ENCODE measurements at regions not wholly inside any gene's neighbourhood (a gene's known extent, or its start where the extent isn't known, plus 50 kb on each side); places are given as distances from the start of the nearest gene placed in this dataset.

DNA sequence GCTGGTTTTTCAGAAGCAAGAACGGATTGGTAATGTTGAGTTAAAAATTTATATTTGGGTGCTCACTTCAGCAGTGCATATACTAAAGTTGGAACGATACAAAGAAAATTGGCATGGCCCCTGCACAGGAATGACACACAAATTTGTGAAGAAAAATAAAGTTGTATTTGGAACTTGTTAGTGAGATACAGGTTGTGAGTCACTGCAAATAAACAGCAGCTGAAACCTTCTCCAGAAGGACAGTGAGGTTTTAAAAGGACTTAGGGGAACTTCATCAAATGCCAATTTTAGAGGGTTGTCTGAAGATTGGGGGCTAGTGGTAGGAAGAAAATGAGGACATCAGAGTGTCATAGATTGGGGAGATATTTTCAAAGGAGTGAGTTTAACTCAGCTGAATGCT, 79.7 kb upstream of the ELOVL6 start:
- POLR2A ChIA-PET = no interaction called here
- TF ChIP-seq, protein P1, sequence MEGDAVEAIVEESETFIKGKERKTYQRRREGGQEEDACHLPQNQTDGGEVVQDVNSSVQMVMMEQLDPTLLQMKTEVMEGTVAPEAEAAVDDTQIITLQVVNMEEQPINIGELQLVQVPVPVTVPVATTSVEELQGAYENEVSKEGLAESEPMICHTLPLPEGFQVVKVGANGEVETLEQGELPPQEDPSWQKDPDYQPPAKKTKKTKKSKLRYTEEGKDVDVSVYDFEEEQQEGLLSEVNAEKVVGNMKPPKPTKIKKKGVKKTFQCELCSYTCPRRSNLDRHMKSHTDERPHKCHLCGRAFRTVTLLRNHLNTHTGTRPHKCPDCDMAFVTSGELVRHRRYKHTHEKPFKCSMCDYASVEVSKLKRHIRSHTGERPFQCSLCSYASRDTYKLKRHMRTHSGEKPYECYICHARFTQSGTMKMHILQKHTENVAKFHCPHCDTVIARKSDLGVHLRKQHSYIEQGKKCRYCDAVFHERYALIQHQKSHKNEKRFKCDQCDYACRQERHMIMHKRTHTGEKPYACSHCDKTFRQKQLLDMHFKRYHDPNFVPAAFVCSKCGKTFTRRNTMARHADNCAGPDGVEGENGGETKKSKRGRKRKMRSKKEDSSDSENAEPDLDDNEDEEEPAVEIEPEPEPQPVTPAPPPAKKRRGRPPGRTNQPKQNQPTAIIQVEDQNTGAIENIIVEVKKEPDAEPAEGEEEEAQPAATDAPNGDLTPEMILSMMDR (IDR thresholded peaks at IDR 0.05; ENCODE audit: insufficient read depth, low read length, missing control alignments) = no peak
- H3K4me3 ChIP-seq (ENCODE audit: low read depth, low read length) = no peak overlapping the region
- DNase-seq (ENCODE audit: low read depth, low spot score) = no peak
- CTCF ChIA-PET = interaction anchor here (0.9 to 1.7 kb wide), 5 partner anchors 9 to 280 kb away, joined by 3 read pairs; no protein-coding TSS in a partner anchor

DNA sequence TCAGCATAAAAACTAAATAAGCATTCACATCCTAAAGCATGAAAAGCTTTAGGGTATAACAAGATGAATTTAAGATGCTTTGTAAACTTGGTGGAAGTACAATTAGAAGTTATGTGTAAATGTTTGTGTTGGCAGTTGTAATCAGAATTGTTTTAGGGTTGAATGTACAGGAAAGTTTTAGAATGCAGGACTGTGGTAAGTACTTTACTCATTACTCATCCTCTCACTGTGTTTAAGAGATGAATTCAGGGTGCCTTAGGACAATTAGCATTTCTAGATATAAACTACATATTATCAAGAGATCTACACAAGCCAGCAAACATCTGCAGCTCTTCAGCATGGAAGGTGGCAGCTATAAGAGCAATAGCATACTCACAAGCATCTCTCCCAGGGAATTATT, 77.5 kb upstream of the ELOVL6 start:
- no peak overlapping the region for H3K4me3 ChIP-seq (ENCODE audit: low read depth, low read length)
- DNase-seq (ENCODE audit: low read depth, low spot score) = peak; percentile 50
- ChIA-PET POLR2A (no interaction called here), CTCF (interaction anchor here (0.8 to 1.2 kb wide), 3 partner anchors 40 to 277 kb away, joined by 3 to 4 read pairs (median 3); no protein-coding TSS in a partner anchor)
- TF ChIP-seq, protein P1 (IDR thresholded peaks at IDR 0.05; ENCODE audit: insufficient read depth, low read length, missing control alignments) = no peak

DNA sequence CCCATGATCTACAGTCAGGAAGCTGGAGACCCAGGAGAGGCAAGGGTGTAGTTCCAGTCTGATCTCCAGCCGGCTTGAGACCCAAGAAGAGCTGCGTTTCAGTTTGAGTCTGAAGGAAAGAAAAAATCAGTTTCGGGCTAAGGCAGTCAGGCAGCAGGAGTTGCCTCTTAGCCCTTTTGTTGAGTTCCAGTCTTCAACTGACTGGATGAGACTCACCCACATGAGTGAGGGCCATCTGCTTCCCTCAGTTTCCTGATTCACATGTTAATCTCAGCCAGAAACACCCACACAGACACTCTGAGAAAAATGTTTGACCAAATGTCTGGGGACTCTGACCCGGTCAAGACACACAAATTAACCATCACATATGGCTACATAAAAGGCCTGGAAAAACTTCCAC, 73.6 kb upstream of the ELOVL6 start:
- CTCF ChIA-PET = no interaction called here
- DNase-seq (ENCODE audit: low read depth, low spot score) = no peak
- TF ChIP-seq, protein P1 (IDR thresholded peaks at IDR 0.05; ENCODE audit: insufficient read depth, low read length, missing control alignments) = no peak
- POLR2A ChIA-PET = no interaction called here
- no peak overlapping the region for H3K4me3 ChIP-seq (ENCODE audit: low read depth, low read length)

DNA sequence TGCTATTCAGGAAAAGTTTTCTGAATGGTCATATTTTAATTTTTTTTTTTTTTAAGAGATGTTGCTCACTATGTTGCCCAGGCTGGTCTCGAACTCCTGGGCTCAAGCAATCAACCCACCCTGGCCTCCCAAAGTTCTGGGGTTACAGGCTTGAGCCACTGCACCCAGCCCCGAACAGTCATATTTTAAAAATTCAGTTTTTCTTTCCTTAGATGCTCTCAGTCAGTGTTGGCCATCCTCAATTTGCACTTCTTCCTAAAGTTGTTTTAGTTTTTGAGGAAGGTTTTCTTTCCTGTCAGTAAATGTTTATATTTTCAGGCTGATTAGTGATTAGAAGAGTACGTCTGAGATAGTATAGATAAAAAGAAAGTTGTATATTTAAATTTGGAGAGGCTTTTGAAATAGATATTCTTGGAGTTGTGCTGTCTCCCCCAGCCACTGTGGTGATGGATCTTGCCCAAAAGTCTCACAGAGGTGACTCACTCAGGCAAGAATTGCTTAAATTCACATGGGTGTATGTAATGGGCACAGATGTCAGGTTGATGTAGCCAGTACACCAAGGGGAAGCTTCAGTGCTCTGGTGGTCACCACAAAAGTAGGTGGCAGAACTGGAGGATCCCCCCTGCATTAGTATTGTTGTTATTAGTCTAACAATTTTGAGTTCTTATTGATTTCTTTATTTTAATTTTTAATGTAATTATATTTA, 72.2 kb upstream of the ELOVL6 start:
- POLR2A ChIA-PET = no interaction called here
- peak; percentile 28 for DNase-seq (ENCODE audit: low read depth, low spot score)
- CTCF ChIA-PET = interaction anchor here (0.9 to 1.0 kb wide), 2 partner anchors 244 to 265 kb away, joined by 3 read pairs; no protein-coding TSS in a partner anchor

DNA sequence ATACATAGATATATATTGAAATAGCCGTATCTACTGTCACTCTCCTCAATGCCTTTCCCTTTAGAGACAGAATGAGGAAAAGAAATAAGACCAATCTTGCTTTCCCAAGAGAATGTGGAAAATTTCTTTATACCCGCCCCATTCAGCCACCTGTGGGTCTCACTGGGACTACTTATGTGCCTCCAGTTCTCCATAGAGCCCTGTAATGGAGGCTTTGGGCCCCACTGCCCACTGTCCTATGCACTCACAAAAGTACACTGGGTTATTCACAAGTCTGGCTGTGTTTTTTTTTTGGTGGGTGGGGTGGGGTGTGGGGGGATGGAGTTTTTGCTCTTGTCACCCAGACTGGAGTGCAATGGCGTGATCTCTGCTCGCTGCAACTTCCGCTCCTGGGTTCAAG, 70.4 kb upstream of the ELOVL6 start:
- CTCF ChIA-PET = no interaction called here
- POLR2A ChIA-PET = no interaction called here
- H3K4me3 ChIP-seq (ENCODE audit: low read depth, low read length) = no peak overlapping the region
- TF ChIP-seq, protein P1 (IDR thresholded peaks at IDR 0.05; ENCODE audit: insufficient read depth, low read length, missing control alignments) = no peak
- DNase-seq (ENCODE audit: low read depth, low spot score) = no peak

More for the DNA sequence above, 72.2 kb upstream of the ELOVL6 start:
- TF ChIP-seq, protein P1 (IDR thresholded peaks at IDR 0.05; ENCODE audit: insufficient read depth, low read length, missing control alignments) = no peak
- no peak overlapping the region for H3K4me3 ChIP-seq (ENCODE audit: low read depth, low read length)

DNA sequence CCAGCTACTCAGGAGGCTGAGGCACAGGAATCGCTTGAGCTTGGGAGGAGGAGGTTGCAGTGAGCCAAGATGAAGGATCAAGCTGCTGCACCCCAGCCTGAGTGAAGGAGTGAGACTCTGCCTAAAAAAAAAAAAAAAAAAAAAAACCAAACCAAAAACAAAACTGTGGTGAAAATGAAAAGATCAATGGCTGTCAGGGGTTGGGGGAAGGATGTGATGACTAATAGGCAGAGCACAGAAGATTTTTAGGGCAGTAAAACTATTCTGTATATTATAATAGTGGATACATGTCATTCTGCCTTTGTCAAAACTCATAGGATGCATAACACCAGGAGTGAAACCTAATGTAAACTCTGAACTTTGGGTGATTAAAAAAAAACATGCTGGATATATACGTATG, 69.9 kb upstream of the ELOVL6 start:
- no peak overlapping the region for H3K4me3 ChIP-seq (ENCODE audit: low read depth, low read length)
- no peak for DNase-seq (ENCODE audit: low read depth, low spot score)
- TF ChIP-seq, protein P1 (IDR thresholded peaks at IDR 0.05; ENCODE audit: insufficient read depth, low read length, missing control alignments) = no peak
- ChIA-PET CTCF (no interaction called here), POLR2A (no interaction called here)

Data from AG04449 (cell line).